GM23248 (cell line): ENCODE measurements at regions not wholly inside any gene's neighbourhood (a gene's known extent, or its start where the extent isn't known, plus 50 kb on each side); places are given as distances from the start of the nearest gene placed in this dataset.

ENCODE experiments used
- DNase-seq: peaks from one replicate; pipeline ENCODE4 v3.0.0-alpha.2; 2015
- H2AFZ ChIP-seq: fragments of 200-600 bp; sonication (generic); 2 replicates; pipeline ENCODE4 v1.6.1; 2016; ENCODE audit warnings: antibody characterized with exemption
- H3F3A ChIP-seq: fragments of 200-600 bp; sonication (generic); 2 replicates; pipeline ENCODE4 v1.6.1; 2016; ENCODE audit warnings: mild to moderate bottlenecking, antibody characterized with exemption, mixed run types; ENCODE audit not compliant: insufficient read depth
- H3K27ac ChIP-seq: fragments of 200-600 bp; sonication (generic); 2 replicates; pipeline ENCODE4 v1.5.1; 2016; ENCODE audit warnings: mild to moderate bottlenecking
- H3K27me3 ChIP-seq: fragments of 200-600 bp; sonication (generic); replicated peaks from 2 replicates; pipeline ENCODE4 v1.6.1; 2016; ENCODE audit warnings: mild to moderate bottlenecking; ENCODE audit not compliant: insufficient read depth
- H3K36me3 ChIP-seq: fragments of 200-600 bp; sonication (generic); 2 replicates; pipeline ENCODE4 v1.6.1; 2016; ENCODE audit warnings: low read depth, mild to moderate bottlenecking
- H3K4me1 ChIP-seq: fragments of 200-600 bp; sonication (generic); 2 replicates; pipeline ENCODE4 v1.6.1; 2016; ENCODE audit warnings: mild to moderate bottlenecking; ENCODE audit not compliant: insufficient read depth
- H3K4me2 ChIP-seq: fragments of 200-600 bp; sonication (generic); one replicate; pipeline ENCODE4 v1.6.1; 2016; ENCODE audit warnings: mild to moderate bottlenecking; ENCODE audit not compliant: unreplicated experiment
- H3K4me3 ChIP-seq: fragments of 200-600 bp; sonication (generic); 2 replicates; pipeline ENCODE4 v1.5.1; 2016; ENCODE audit warnings: mild to moderate bottlenecking
- H3K79me2 ChIP-seq: fragments of 200-600 bp; sonication (generic); 2 replicates; pipeline ENCODE4 v1.6.1; 2016; ENCODE audit warnings: mild to moderate bottlenecking; ENCODE audit not compliant: insufficient read depth
- H3K9ac ChIP-seq: fragments of 200-600 bp; sonication (generic); 2 replicates; pipeline ENCODE4 v1.6.1; 2016; ENCODE audit warnings: mild to moderate bottlenecking
- H3K9me2 ChIP-seq: fragments of 200-600 bp; sonication (generic); 2 replicates; pipeline ENCODE4 v1.6.1; 2016; ENCODE audit warnings: mixed run types, mild to moderate bottlenecking, moderate library complexity; ENCODE audit not compliant: insufficient read depth
- H3K9me3 ChIP-seq: fragments of 200-600 bp; sonication (generic); one replicate; pipeline ENCODE4 v1.6.1; 2017; ENCODE audit warnings: low read depth
- H4K20me1 ChIP-seq: fragments of 200-600 bp; sonication (generic); 2 replicates; pipeline ENCODE4 v1.6.0; 2016; ENCODE audit not compliant: insufficient read depth
- EZH2 ChIP-seq: fragments of 200-600 bp; sonication (generic); IDR thresholded peaks from 2 replicates; pipeline ENCODE4 v1.6.1; 2018; ENCODE audit warnings: antibody characterized with exemption, mild to moderate bottlenecking; ENCODE audit not compliant: insufficient read depth, poor library complexity, severe bottlenecking
- EZH2phosphoT487 ChIP-seq: fragments of 200-600 bp; sonication (generic); IDR thresholded peaks from 2 replicates; pipeline ENCODE4 v1.6.1; 2018; ENCODE audit warnings: antibody characterized with exemption, moderate library complexity, mild to moderate bottlenecking, low read depth; ENCODE audit not compliant: insufficient read depth
- WGBS, 2 experiments: methylation state at CpG; one replicate each; pipeline ENCODE4 v1.1.6; 2015 to 2017; ENCODE audit warnings: low lambda C conversion rate in 2 of 2, low coverage in 1 of 2; ENCODE audit errors: missing lambda C conversion rate in 2 of 2; 5-methylcytosine and 5-hydroxymethylcytosine counted together
- in situ Hi-C: fragments of 300-500 bp; cut with MboI; formaldehyde crosslinking; loops from 2 replicates; pipeline ENCODE4 v1.15.0; 2020

DNA sequence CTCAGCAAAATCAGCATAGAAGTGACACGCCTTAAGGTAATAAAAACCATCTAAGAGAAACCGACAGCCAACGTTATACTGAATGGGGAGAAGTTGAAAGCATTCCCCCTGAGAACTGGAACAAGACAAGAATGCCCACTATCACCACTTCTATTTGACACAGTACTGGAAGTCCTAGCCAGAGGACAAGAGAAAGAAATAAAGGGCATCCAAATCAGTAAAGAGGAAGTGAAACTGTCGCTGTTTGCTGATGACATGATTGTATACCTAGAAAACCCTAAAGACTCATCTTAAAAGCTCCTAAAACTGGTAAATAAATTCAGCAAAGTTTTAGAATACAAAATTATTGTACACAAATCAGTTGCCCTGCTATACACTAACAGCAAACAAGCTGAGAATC is 393.3 kb downstream of the KIF4B start:
- Histone ChIP-seq H2AFZ (no peak overlapping the region), H3K4me3 (no peak overlapping the region), H3K79me2 (no peaks in the 10 kb centered on the region), H4K20me1 (no peaks in the 10 kb centered on the region), H3K9me2 (no peaks in the 10 kb centered on the region), H3K4me1 (no peaks in the 10 kb centered on the region), H3K9me3 (no peaks in the 10 kb centered on the region), H3K4me2 (no peak overlapping the region), H3K27ac (no peak overlapping the region), H3K27me3 (no peaks in the 10 kb centered on the region), H3K9ac (no peak overlapping the region), H3K36me3 (no peaks in the 10 kb centered on the region), H3F3A (no peaks in the 10 kb centered on the region)
- in situ Hi-C loops = no loop called here
- DNase-seq = no peak
- TF ChIP-seq EZH2 (no peak), EZH2phosphoT487 (no peak)
- 19 to 28% methylated on average over 4 of the region's 4 CpGs for WGBS, 2 experiments

DNA sequence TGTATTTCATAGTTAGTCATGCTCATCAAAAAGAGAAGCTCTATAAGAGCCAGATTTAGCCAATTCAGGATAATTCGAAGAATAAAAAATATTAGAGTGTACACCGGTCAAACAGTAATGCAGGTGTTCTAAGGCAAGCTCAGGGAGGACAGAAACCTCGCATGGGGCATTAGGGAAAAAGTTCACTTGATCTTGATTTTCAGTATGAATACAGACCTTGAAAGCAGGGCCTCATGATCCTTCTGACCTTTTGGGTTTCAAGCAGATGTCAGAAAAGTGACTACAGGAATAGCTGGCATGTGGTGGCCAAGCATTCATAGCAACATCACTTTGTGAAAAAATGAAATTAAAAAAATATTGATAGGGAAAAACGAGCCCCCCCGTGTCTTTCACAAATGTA is 394.9 kb downstream of the KIF4B start:
- no peaks in the 10 kb centered on the region for H3K9me3 ChIP-seq
- no peaks in the 10 kb centered on the region for H3F3A ChIP-seq
- no peak overlapping the region for H3K4me3 ChIP-seq
- WGBS, 2 experiments = 28% methylated on average over 5 of the region's 5 CpGs
- H3K27ac ChIP-seq = no peak overlapping the region
- in situ Hi-C loops = no loop called here
- H2AFZ ChIP-seq = no peak overlapping the region
- H3K27me3 ChIP-seq = no peaks in the 10 kb centered on the region
- TF ChIP-seq EZH2 (no peak), EZH2phosphoT487 (no peak)
- H3K9ac ChIP-seq = no peak overlapping the region
- no peak for DNase-seq
- no peaks in the 10 kb centered on the region for H4K20me1 ChIP-seq
- no peaks in the 10 kb centered on the region for H3K79me2 ChIP-seq
- no peaks in the 10 kb centered on the region for H3K4me1 ChIP-seq
- no peak overlapping the region for H3K4me2 ChIP-seq
- H3K9me2 ChIP-seq = no peaks in the 10 kb centered on the region
- no peaks in the 10 kb centered on the region for H3K36me3 ChIP-seq

DNA sequence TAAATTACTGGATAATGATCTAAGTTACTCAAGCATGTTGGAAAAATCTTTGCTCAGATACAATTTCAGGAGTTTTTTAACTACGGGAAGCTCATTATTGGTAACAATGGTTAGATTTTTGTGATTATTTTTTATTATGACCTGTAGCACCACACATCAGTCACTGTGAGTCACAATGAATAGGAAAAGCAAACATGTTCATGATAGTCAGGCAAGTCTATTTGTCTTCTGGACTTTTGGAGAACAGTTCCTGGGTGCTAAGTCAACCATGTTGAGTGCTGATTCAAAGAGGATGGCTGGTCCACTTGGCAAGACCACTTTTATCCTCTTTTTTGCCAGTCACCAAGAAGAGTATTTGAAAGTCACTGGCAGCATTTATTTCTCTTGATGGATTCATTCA is 403.2 kb downstream of the KIF4B start:
- 8 to 15% methylated on average over 1 of the region's 1 CpG for WGBS, 2 experiments
- Histone ChIP-seq H3K4me3 (no peak overlapping the region), H2AFZ (no peak overlapping the region), H3K9me3 (no peaks in the 10 kb centered on the region), H4K20me1 (no peaks in the 10 kb centered on the region), H3K9ac (no peak overlapping the region), H3F3A (no peaks in the 10 kb centered on the region), H3K27ac (no peak overlapping the region), H3K9me2 (no peaks in the 10 kb centered on the region), H3K27me3 (no peaks in the 10 kb centered on the region), H3K79me2 (no peaks in the 10 kb centered on the region), H3K36me3 (no peaks in the 10 kb centered on the region), H3K4me2 (no peak overlapping the region), H3K4me1 (no peaks in the 10 kb centered on the region)
- in situ Hi-C loops = no loop called here
- DNase-seq = no peak
- no peak for TF ChIP-seq EZH2phosphoT487
- no peak for TF ChIP-seq EZH2

DNA sequence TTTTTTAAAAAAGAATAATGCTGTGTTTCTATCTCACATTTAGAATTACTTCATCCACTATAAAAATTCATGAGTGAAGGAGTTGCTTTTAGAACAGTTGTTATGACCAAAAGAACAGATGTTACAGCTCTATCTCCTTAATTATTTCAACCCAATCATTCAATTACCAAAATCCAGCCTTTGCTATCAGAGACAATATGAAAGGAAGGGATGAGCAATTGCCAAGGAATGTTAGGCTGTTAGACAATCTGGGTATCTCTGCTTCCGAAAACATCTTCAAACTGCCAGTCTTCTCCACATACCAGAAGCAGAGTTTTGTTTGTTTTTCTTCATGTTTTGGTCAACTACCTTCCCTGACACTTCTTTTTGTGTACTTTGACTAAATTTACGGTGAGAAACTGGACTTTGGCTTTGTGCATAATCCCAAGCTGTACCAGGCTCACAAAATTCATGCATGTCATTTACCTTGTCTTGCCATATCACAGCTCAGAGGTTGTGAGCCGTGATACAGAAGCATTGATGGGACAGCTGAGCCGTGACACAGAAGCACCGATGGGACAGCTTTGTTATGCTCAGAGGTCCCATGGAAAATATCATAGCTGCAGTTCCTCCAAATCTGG is 405.5 kb downstream of the KIF4B start:
- Histone ChIP-seq H3K4me3 (no peak overlapping the region), H3K27me3 (no peaks in the 10 kb centered on the region), H4K20me1 (no peaks in the 10 kb centered on the region), H3K4me1 (no peaks in the 10 kb centered on the region), H3K79me2 (no peaks in the 10 kb centered on the region), H3K9ac (no peak overlapping the region), H3K9me3 (no peaks in the 10 kb centered on the region), H3F3A (no peaks in the 10 kb centered on the region), H2AFZ (no peak overlapping the region), H3K36me3 (no peaks in the 10 kb centered on the region), H3K4me2 (no peak overlapping the region), H3K27ac (no peak overlapping the region), H3K9me2 (no peaks in the 10 kb centered on the region)
- no peak for DNase-seq
- in situ Hi-C loops = no loop called here
- 9% methylated on average over 5 of the region's 5 CpGs for WGBS, 2 experiments
- TF ChIP-seq EZH2 = no peak
- no peak for TF ChIP-seq EZH2phosphoT487

DNA sequence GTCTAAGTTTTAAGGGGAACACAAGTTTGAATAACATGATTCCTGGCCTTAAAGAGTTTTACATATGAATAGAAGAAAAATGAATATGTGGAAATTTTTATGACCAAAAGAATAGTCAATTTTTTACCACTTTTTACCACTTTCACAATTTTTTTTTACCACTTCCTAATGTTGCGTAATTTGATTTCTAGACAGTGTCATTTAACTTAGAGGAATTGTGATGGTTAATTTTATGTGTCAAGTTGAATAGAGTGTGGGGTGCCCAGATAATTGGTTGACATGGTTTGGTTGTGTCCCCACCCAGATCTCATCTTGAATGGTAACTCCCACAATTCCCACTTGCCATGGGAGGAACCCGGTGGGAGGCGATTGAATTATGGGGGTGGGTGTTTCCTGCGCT is 416.6 kb downstream of the KIF4B start:
- DNase-seq = no peak
- TF ChIP-seq EZH2 = no peak
- TF ChIP-seq EZH2phosphoT487 = no peak
- in situ Hi-C loops = no loop called here
- Histone ChIP-seq H3K27ac (no peak overlapping the region), H3F3A (no peaks in the 10 kb centered on the region), H3K4me1 (no peaks in the 10 kb centered on the region), H3K9me2 (no peaks in the 10 kb centered on the region), H3K4me2 (no peak overlapping the region), H3K4me3 (no peak overlapping the region), H2AFZ (no peak overlapping the region), H4K20me1 (no peaks in the 10 kb centered on the region), H3K27me3 (no peaks in the 10 kb centered on the region), H3K79me2 (no peaks in the 10 kb centered on the region), H3K9ac (no peak overlapping the region), H3K9me3 (no peaks in the 10 kb centered on the region), H3K36me3 (no peaks in the 10 kb centered on the region)
- 24 to 40% methylated on average over 4 of the region's 4 CpGs for WGBS, 2 experiments
